Prostate gland (tissue), 2 donors: ENCODE measurements at regions not wholly inside any gene's neighbourhood (a gene's known extent, or its start where the extent isn't known, plus 50 kb on each side); places are given as distances from the start of the nearest gene placed in this dataset.

Source experiments
- DNase-seq: peaks from one replicate; pipeline ENCODE4 v3.0.0-alpha.2; 2019; ENCODE audit warnings: low spot score
- H3K27ac ChIP-seq, 2 donors: fragments of 200-600 bp; sonication (generic); 2 replicates each; pipeline ENCODE4 v1.5.1; 2017 to 2019
- H3K27me3 ChIP-seq: fragments of 200-600 bp; sonication (generic); replicated peaks from 2 replicates; pipeline ENCODE4 v1.5.1; 2019; ENCODE audit not compliant: insufficient read depth
- H3K36me3 ChIP-seq, 2 donors: fragments of 200-600 bp; sonication (generic); 1 replicate in 1 of 2; 2 replicates in 1 of 2; pipeline versions ENCODE4 v1.5.1 to v1.8.1; 2017 to 2019
- H3K4me1 ChIP-seq: fragments of 200-600 bp; sonication (generic); replicated peaks from 2 replicates; pipeline ENCODE4 v1.5.1; 2019
- H3K4me3 ChIP-seq, 2 donors: fragments of 200-600 bp; sonication (generic); 2 replicates each; pipeline ENCODE4 v1.5.1; 2017 to 2019
- H3K9me3 ChIP-seq: fragments of 200-600 bp; sonication (generic); 2 replicates; pipeline ENCODE4 v1.5.1; 2017
- CTCF ChIP-seq, 4 experiments: fragments of 200-600 bp in 2 of 4; fragments of 450-650 bp in 2 of 4; sonication (generic) in 2 of 4; IDR thresholded peaks; 1 replicate in 3 of 4; 2 replicates in 1 of 4; pipeline ENCODE4 v1.5.1; 2016 to 2019; ENCODE audit warnings: antibody characterized with exemption in 4 of 4, mild to moderate bottlenecking in 2 of 4, moderate library complexity in 2 of 4
- POLR2A ChIP-seq: fragments of 450-650 bp; IDR thresholded peaks from one replicate; pipeline ENCODE4 v1.6.1; 2016; ENCODE audit warnings: antibody characterized with exemption, mild to moderate bottlenecking
- POLR2AphosphoS5 ChIP-seq: sonication (generic); formaldehyde crosslinking; IDR thresholded peaks from one replicate; pipeline ENCODE4 v1.6.1; 2017; ENCODE audit warnings: antibody characterized with exemption
- WGBS: methylation state at CpG from one replicate; pipeline ENCODE4 v1.1.5; 2018; 5-methylcytosine and 5-hydroxymethylcytosine counted together
- intact Hi-C: fragments of 100-400 bp; cut with DNase I; formaldehyde crosslinking; loops from one replicate; pipeline ENCODE4 v1.14.2; 2022

GRCh38 chr1:96995351-96995750, 273.8 kb downstream of the PTBP2 start:
- Histone ChIP-seq H3K27ac (no peak overlapping the region), H3K9me3 (no peaks in the 10 kb centered on the region), H3K36me3 (no peaks in the 10 kb centered on the region), H3K27me3 (no peaks in the 10 kb centered on the region), H3K4me3 (no peak overlapping the region), H3K4me1 (no peaks in the 10 kb centered on the region)
- no peak for TF ChIP-seq POLR2A
- TF ChIP-seq CTCF (IDR thresholded peaks at IDR 0.05), result no peak
- peak; percentile 7 for TF ChIP-seq POLR2AphosphoS5
- intact Hi-C loops, result no loop called here
- DNase-seq, result no peak
- 62% methylated on average over 3 of the region's 3 CpGs for whole genome bisulfite sequencing

- intact Hi-C loops, result no loop called here
- no peak for DNase-seq
- Histone ChIP-seq H3K9me3 (no peaks in the 10 kb centered on the region), H3K4me1 (no peaks in the 10 kb centered on the region), H3K36me3 (no peaks in the 10 kb centered on the region), H3K27me3 (no peaks in the 10 kb centered on the region), H3K4me3 (no peak overlapping the region), H3K27ac (no peak overlapping the region)
- 59% methylated on average over 1 of the region's 1 CpG for WGBS
- TF ChIP-seq CTCF (IDR thresholded peaks at IDR 0.05) (no peak), POLR2A (no peak), POLR2AphosphoS5 (no peak)
Observed at GRCh38 chr1:96996001-96996400, 274.4 kb downstream of the PTBP2 start.

GRCh38 chr1:96997717-96998116, 276.1 kb downstream of the PTBP2 start:
- Histone ChIP-seq H3K27me3 (no peaks in the 10 kb centered on the region), H3K27ac (no peak overlapping the region)
- no peak for TF ChIP-seq POLR2A

GRCh38 chr1:96998466-96998865, 276.9 kb downstream of the PTBP2 start:
- no peak for TF ChIP-seq POLR2A
- no peak for TF ChIP-seq CTCF (IDR thresholded peaks at IDR 0.05)
- TF ChIP-seq POLR2AphosphoS5, result no peak
- no peak for DNase-seq
- Histone ChIP-seq H3K36me3 (no peaks in the 10 kb centered on the region), H3K9me3 (no peaks in the 10 kb centered on the region), H3K4me3 (no peak overlapping the region), H3K4me1 (no peaks in the 10 kb centered on the region), H3K27ac (no peak overlapping the region), H3K27me3 (no peaks in the 10 kb centered on the region)
- WGBS, result 94% methylated on average over 3 of the region's 3 CpGs
- intact Hi-C loops, result no loop called here

More at GRCh38 chr1:96997717-96998116, 276.1 kb downstream of the PTBP2 start:
- Histone ChIP-seq H3K4me1 (no peaks in the 10 kb centered on the region), H3K9me3 (no peaks in the 10 kb centered on the region), H3K4me3 (no peak overlapping the region), H3K36me3 (no peaks in the 10 kb centered on the region)
- WGBS, result 36% methylated on average over 7 of the region's 7 CpGs
- DNase-seq, result no peak
- intact Hi-C loops, result no loop called here

- H3K4me3 ChIP-seq, result no peak overlapping the region
- no peaks in the 10 kb centered on the region for H3K9me3 ChIP-seq
- H3K27me3 ChIP-seq, result no peaks in the 10 kb centered on the region
- H3K4me1 ChIP-seq, result no peaks in the 10 kb centered on the region
- no peaks in the 10 kb centered on the region for H3K36me3 ChIP-seq
- WGBS, result 92% methylated on average over 2 of the region's 2 CpGs
- intact Hi-C loops, result no loop called here
- DNase-seq, result no peak
- H3K27ac ChIP-seq, result no peak overlapping the region
- TF ChIP-seq CTCF (IDR thresholded peaks at IDR 0.05) (no peak), POLR2AphosphoS5 (no peak)
Observed at GRCh38 chr1:96999191-96999590, 277.6 kb downstream of the PTBP2 start.
